ENCODE measurements at regions not wholly inside any gene's neighbourhood (a gene's known extent, or its start where the extent isn't known, plus 50 kb on each side); places are given as distances from the start of the nearest gene placed in this dataset.

DNA sequence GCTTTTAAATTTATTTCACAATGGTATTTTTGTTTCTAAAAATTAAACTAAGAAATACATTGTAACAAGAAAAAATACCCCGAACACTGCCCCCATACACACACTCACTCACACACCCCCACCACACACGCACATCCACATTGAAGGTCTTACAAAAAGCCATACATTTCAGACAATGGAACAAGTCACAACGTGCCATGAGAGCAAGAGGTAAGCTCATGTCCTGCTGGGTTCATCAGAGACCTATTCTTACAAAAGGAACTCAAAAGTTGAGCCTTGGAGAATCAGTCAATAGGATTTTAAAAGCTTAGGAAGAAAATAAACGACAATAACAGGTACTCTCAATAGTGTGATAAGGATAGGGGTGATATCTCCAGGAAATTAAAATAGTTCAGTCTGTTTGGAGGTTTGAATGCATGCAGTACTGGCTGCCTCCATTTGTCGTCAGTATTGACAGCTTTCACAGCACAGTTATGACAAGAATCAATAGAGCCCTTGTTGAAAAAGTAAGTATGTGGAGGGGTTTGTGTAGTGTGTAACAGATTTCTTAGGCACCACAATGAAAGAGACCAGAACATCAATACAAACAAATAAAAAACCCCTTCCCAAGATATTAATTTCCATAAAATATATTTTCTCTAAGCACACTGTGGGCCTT lies 1826.2 kb upstream of the CDH6 start:
- TF ChIP-seq, protein P1, sequence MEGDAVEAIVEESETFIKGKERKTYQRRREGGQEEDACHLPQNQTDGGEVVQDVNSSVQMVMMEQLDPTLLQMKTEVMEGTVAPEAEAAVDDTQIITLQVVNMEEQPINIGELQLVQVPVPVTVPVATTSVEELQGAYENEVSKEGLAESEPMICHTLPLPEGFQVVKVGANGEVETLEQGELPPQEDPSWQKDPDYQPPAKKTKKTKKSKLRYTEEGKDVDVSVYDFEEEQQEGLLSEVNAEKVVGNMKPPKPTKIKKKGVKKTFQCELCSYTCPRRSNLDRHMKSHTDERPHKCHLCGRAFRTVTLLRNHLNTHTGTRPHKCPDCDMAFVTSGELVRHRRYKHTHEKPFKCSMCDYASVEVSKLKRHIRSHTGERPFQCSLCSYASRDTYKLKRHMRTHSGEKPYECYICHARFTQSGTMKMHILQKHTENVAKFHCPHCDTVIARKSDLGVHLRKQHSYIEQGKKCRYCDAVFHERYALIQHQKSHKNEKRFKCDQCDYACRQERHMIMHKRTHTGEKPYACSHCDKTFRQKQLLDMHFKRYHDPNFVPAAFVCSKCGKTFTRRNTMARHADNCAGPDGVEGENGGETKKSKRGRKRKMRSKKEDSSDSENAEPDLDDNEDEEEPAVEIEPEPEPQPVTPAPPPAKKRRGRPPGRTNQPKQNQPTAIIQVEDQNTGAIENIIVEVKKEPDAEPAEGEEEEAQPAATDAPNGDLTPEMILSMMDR (conservative IDR thresholded peaks at IDR 0.05 in 1 of 2, IDR thresholded peaks at IDR 0.05 in 1 of 2; ENCODE audit: low read depth in 1 of 2, low read length in 2 of 2): no peak
- TF ChIP-seq EZH2 (IDR thresholded peaks at IDR 0.05; ENCODE audit: low read length, missing control alignments): no peak

All from fibroblast of lung (primary cell).